ENCODE measurements at regions not wholly inside any gene's neighbourhood (a gene's known extent, or its start where the extent isn't known, plus 50 kb on each side); places are given as distances from the start of the nearest gene placed in this dataset.

GRCh38 chrX:96389281-96390047 is 295.2 kb upstream of the DIAPH2 start:
- no peak for TF ChIP-seq EP300 (IDR thresholded peaks at IDR 0.05; ENCODE audit: borderline replicate concordance in 1 of 2, low read depth in 2 of 2, low read length in 2 of 2)
- no peak for TF ChIP-seq USF2 (IDR thresholded peaks at IDR 0.05; ENCODE audit: low read length)
- TF ChIP-seq PHF8 (conservative IDR thresholded peaks at IDR 0.05; ENCODE audit: low read depth, low read length), result no peak
- TF ChIP-seq POLR2AphosphoS5 (IDR thresholded peaks at IDR 0.05; ENCODE audit: low read depth, low read length), result no peak
- TF ChIP-seq MAX (IDR thresholded peaks at IDR 0.05), result no peak
- no peak for TF ChIP-seq CTCF (IDR thresholded peaks at IDR 0.05; ENCODE audit: control extremely low read depth in 1 of 3, insufficient read depth in 1 of 3, low read depth in 1 of 3, low read length in 3 of 3)
